ENCODE measurements at regions not wholly inside any gene's neighbourhood (a gene's known extent, or its start where the extent isn't known, plus 50 kb on each side); places are given as distances from the start of the nearest gene placed in this dataset.

GRCh38 chr15:31197497-31198414, 96.2 kb upstream of the TRPM1 start (continued):
- TF ChIP-seq ZNF592 (IDR thresholded peaks at IDR 0.05) = no peak
- TF ChIP-seq CBFB (IDR thresholded peaks at IDR 0.05; ENCODE audit: low read depth) = no peak
- peak; percentile 62 for TF ChIP-seq NFIC (IDR thresholded peaks at IDR 0.05; ENCODE audit: low read depth, low read length)
- TF ChIP-seq KLF5 (IDR thresholded peaks at IDR 0.05; ENCODE audit: partially characterized antibody) = no peak
- no peak for TF ChIP-seq CHD4 (IDR thresholded peaks at IDR 0.05)
- TF ChIP-seq NBN (IDR thresholded peaks at IDR 0.05) = no peak
- TF ChIP-seq BRCA1 (IDR thresholded peaks at IDR 0.05; ENCODE audit: low read depth, low read length) = no peak

- WGBS (ENCODE audit: insufficient coverage, insufficient replicate concordance, low lambda C conversion rate, missing lambda C conversion rate) = 96% methylated on average over 14 of the region's 16 CpGs
- no peak overlapping the region for H3K27ac ChIP-seq (ENCODE audit: control insufficient read depth, insufficient read depth)
- SMC1A ChIA-PET (ENCODE audit: uncharacterized antibody, unreplicated experiment) = interaction anchor here (0.7 to 4.6 kb wide), 15 partner anchors 27 to 288 kb away, joined by 3 to 70 read pairs (median 3); no protein-coding TSS in a partner anchor
- no TSS peak for BruUV-seq (replicated peaks)
- peak overlapping the region; percentile 37 for H2AFZ ChIP-seq (ENCODE audit: control insufficient read depth, low read depth, low read length)
- H3K4me3 ChIP-seq = no peak overlapping the region
- RAD21 ChIA-PET (ENCODE audit: unreplicated experiment) = interaction anchor here (0.8 to 6.5 kb wide), 16 partner anchors 14 to 307 kb away, joined by 3 to 82 read pairs (median 4); no protein-coding TSS in a partner anchor
- H3K9me3 ChIP-seq (replicated peaks; ENCODE audit: control insufficient read depth, insufficient read depth, low read length) = no peaks in the 10 kb centered on the region
- peak; percentile 83 for ATAC-seq
- no peaks in the 10 kb centered on the region for H3K27me3 ChIP-seq (replicated peaks in 1 of 2; ENCODE audit: control insufficient read depth in 2 of 2, insufficient read depth in 2 of 2, low read length in 1 of 2)
- no peaks in the 10 kb centered on the region for H3K36me3 ChIP-seq (ENCODE audit: control insufficient read depth in 2 of 2, insufficient read depth in 2 of 2, low read length in 1 of 2)
- peaks cover 30% of the 10 kb centered on the region for H3K4me1 ChIP-seq (ENCODE audit: control insufficient read depth, insufficient read depth, low read length)
- no peaks in the 10 kb centered on the region for H3K79me2 ChIP-seq (ENCODE audit: control insufficient read depth, insufficient read depth, low read length)
- DNase-seq (ENCODE audit: low read depth, low spot score) = no peak
- H4K20me1 ChIP-seq (ENCODE audit: control insufficient read depth, insufficient read depth) = no peaks in the 10 kb centered on the region
- intact Hi-C loops (cut with micrococcal nuclease; ENCODE audit: unreplicated experiment) = loop anchor here (1.0 to 2.0 kb wide), 2 partner anchors 234 to 288 kb away; no protein-coding TSS in a partner anchor
- POLR2A ChIA-PET = interaction anchor here (0.5 to 1.3 kb wide), 4 partner anchors 231 to 365 kb away, joined by 3 to 6 read pairs (median 3); no protein-coding TSS in a partner anchor
- no peak overlapping the region for H3K4me2 ChIP-seq (ENCODE audit: control insufficient read depth, insufficient read depth)
- no peak overlapping the region for H3K9ac ChIP-seq (ENCODE audit: control insufficient read depth, insufficient read depth, low read length)
- CTCF ChIA-PET = interaction anchor here (0.6 to 14.5 kb wide), 22 partner anchors 8 to 293 kb away, joined by 3 to 197 read pairs (median 4); no protein-coding TSS in a partner anchor
- peak; percentile 78 for FAIRE-seq
- in situ Hi-C loops (cut with MboI) = loop anchor here (5.0 kb wide), 2 partner anchors 237 to 287 kb away; no protein-coding TSS in a partner anchor
- TF ChIP-seq DPF2 (IDR thresholded peaks at IDR 0.05) = no peak
- TF ChIP-seq TCF12 (IDR thresholded peaks at IDR 0.05; ENCODE audit: low read depth, low read length) = no peak
- TF ChIP-seq BHLHE40 (IDR thresholded peaks at IDR 0.05; ENCODE audit: borderline replicate concordance in 1 of 2, low read depth in 2 of 2, low read length in 1 of 2) = no peak
- no peak; the same call in 1 of the 2 replicates for TF ChIP-seq IKZF1 (conservative IDR thresholded peaks at IDR 0.05)
- 0 out of 2 replicates have a peak, but pooled peaks have one; percentile 51 for TF ChIP-seq GATAD2B (conservative IDR thresholded peaks at IDR 0.05; ENCODE audit: low read depth)
- peak; percentile 79 for TF ChIP-seq RAD21 (IDR thresholded peaks at IDR 0.05; ENCODE audit: insufficient read depth, low read depth, low read length)
- TF ChIP-seq, protein P1, sequence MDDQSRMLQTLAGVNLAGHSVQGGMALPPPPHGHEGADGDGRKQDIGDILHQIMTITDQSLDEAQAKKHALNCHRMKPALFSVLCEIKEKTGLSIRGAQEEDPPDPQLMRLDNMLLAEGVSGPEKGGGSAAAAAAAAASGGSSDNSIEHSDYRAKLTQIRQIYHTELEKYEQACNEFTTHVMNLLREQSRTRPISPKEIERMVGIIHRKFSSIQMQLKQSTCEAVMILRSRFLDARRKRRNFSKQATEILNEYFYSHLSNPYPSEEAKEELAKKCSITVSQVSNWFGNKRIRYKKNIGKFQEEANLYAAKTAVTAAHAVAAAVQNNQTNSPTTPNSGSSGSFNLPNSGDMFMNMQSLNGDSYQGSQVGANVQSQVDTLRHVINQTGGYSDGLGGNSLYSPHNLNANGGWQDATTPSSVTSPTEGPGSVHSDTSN (IDR thresholded peaks at IDR 0.05; ENCODE audit: insufficient replicate concordance, low read depth, low read length) = no peak
- no peak for TF ChIP-seq NR2C2 (IDR thresholded peaks at IDR 0.05; ENCODE audit: borderline replicate concordance, control insufficient read depth, insufficient read length, low read depth)
- 0 out of 2 replicates have a peak, but pooled peaks have one; percentile 37 for TF ChIP-seq TCF3 (IDR thresholded peaks at IDR 0.05; ENCODE audit: borderline replicate concordance, insufficient read depth, low read depth, low read length)
- no peak for TF ChIP-seq ASH2L (IDR thresholded peaks at IDR 0.05; ENCODE audit: borderline replicate concordance, low read depth)
Measured at GRCh38 chr15:31200735-31201151, 99.2 kb upstream of the TRPM1 start.
